8988T (cell line): ENCODE measurements at regions not wholly inside any gene's neighbourhood (a gene's known extent, or its start where the extent isn't known, plus 50 kb on each side); places are given as distances from the start of the nearest gene placed in this dataset.
A peak's percentile ranks its signal among the peaks of the same experiment; 100 is the strongest.

ENCODE experiments used
- DNase-seq: peaks from one replicate; pipeline ENCODE4 v3.0.0; 2011

DNA sequence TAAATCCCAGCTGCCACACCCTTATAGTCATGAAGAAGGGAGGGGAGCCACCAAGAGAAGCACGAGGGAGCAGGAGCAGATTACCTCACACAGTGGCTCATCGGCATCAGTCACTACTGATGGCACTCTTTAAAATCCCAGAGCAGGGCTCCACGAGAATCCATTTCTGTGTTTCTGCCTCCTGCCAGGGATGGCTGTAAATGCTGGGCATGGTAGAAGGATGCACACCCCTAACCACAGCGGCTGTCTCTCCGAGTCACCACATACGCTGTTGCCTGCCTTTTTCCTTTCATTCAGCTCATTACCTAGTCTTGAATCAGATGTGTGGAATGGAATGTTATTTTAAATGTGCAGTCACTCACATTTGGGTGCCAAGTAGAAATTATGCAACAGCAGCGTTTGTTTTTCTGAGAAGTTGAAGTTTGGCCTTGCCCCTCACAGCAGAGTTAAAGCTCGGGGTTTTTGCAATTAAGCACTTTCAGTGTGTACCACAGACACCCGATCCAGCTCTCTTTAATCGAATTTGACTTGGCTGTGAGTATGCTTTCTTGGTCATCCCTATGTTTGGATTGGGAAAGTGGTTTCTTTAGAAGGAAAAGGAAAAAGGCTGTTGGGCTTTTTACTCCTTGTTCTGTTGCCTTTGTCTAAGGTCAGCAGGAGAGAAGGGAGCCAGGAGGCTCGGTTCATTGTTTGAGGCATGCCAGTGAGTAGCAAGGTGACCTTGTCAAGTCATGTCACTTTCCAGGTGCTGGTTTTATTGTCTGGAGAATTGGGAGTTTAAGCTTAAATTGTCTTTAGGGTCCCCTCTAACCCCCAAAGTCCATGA lies 284.2 kb upstream of the TPM1 start:
- no peak for DNase-seq

DNA sequence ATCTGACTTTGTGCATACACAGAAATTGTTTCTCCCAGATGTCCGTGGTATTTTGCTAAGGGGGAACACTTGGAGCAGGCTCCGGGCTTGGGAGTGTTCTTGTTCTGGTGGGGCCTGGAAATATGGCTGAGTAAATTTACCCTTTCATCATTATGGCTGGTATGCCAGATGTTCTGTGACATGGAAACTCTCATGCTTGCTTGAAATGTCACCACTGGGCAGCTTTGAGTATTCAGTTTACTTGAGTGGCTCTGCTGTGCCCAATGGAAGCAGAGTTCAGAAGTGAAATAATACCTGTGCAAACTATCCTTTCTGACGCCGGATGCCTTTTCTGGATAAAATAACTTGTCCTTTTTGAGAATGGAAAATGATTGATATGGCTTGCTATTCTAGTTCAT lies 283.6 kb upstream of the TPM1 start:
- no peak for DNase-seq

DNA sequence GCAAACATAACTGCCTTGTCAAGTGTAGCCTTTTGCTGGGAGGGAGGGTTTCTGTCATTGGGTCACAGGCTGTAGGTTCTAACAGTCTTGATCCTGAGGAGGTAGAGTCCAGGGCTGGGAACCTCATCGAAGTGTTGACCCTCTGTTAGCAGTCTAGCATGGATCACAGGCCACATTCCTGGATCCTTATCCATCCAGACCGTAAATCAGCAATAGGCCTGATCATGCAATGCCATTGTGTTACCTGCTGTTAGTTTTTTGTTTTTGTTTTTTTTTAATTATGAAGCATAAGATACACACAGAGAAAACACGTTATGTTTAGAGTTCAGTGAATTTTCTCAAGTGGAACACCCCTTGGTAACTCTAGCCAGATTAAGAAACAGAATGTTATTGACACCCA lies 282.0 kb upstream of the TPM1 start:
- no peak for DNase-seq

GRCh38 chr15:62765916-62766315 lies 276.6 kb upstream of the TPM1 start:
- DNase-seq = no peak

DNA sequence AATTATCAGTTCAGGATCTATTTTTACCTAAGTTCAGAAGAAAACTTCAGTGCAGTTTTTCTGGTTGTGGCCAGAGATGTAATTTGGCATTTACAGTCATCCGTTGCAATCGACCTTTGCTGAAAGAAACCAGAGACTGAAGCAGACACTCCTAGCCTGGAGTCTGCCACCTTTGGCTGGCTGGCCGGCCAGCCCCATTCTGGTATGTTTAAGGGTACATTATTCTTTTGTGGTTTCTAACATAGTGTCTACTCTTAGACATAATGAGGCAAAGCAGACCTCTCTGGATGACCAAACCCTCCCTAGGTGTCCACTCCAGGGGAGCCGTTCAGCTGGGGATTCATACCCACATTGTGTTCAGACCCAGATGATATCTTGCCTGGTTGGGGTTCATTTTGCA lies 275.9 kb upstream of the TPM1 start:
- no peak for DNase-seq

DNA sequence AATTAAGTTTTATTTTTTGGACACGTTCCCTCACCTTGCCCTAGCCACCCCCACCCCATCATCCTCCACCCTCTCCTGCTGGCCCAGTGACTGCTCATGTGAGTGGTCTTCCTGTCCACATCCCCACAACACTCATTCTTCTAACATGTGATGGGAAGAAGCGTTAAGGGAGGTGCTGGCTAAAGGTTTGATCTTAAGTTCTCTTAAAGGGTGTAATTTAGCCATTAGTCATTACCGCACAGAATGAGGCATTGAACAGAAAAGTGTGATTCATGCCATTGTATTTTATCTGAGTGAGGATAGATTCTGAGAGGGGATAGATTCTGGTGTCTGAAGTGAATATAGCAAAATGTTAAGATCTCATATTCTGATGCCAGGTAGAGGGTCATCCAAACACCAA lies 272.9 kb upstream of the TPM1 start:
- no peak for DNase-seq

DNA sequence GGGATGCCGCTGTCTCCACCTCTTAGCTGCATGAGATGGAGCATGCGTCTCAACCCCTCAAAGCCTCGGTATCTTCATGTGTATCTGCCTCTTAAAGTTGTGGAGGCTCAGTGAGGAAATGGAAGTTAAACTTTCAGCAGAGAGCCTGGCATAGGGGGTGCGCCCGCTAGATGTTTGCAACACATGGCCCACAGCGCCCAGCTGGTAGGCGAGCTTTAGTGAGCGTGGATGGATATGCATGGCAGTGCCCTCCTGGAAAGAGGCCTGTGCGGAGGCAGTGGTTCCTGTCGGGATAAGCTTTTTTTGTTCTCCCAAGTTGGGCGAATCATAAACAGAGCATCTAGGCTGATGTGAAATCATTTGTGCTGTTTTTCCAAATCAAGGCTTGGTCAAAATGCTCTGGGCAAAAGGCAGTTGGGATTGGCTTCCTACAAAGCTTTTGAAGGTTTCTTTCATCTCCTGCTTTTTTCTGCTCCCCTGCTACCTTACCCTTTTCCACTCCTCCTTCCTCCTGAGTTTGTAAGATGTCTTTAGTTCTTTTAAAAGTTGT lies 272.4 kb upstream of the TPM1 start:
- DNase-seq = no peak

DNA sequence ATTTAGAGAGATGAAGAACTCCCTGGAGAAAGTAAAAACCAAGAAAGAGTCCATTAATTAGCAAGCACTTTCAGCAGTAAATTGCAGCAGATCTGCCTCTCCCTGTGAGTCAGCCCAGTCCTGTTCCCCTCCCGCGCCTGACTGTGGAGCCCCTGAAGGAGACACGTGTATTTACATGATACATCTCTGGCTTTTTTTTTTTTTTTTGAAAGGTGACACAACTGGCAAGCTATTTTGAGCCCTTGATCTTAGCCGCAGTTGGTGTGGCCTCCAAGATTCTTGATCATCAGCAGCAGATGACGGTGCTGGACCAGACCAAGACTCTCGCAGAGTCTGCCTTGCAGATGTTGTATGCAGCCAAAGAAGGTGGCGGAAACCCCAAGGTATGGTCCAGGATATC lies 271.8 kb upstream of the TPM1 start:
- no peak for DNase-seq

GRCh38 chr15:62771234-62771633 lies 271.3 kb upstream of the TPM1 start:
- DNase-seq = no peak

DNA sequence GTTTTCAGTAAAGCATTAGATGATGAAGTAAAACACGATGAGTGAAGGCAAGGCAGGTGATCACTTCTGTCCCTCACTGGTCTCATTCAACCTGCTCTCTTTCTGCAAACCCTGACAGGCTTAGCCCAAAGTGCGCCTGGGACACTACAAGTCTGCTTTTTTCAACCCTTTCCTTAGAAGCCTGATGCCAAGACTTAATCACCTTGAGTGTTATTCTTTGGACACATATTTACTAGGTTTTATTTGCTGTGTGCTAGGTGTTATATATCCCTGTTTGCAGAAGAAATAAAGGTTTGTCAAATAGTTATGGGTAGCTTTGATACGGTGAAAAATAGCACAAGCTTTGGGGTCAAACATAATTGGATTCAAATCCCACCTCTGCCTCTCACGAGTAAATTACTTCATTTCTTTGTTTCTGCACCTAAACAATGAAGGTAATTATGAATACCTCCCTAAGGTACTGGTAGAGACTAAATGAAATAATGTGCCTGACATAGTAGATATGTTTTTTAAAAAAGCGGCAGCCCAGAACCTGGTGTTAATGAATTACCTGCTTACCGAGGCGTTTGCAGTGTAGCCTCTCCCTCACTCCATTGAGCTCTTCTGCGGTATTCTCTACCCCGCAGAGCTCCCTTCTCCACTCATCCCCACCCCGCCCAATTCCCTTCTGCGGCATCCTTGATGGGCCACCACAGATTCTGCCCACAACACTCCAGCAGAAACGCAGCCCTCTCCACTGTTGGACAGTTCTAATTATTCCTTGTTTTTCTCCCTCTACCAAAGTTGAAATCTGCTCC lies 269.0 kb upstream of the TPM1 start:
- DNase-seq = no peak

GRCh38 chr15:62775932-62776331 lies 266.6 kb upstream of the TPM1 start:
- DNase-seq = no peak

- DNase-seq = no peak
Observed at GRCh38 chr15:62777671-62778070, 264.9 kb upstream of the TPM1 start.

DNA sequence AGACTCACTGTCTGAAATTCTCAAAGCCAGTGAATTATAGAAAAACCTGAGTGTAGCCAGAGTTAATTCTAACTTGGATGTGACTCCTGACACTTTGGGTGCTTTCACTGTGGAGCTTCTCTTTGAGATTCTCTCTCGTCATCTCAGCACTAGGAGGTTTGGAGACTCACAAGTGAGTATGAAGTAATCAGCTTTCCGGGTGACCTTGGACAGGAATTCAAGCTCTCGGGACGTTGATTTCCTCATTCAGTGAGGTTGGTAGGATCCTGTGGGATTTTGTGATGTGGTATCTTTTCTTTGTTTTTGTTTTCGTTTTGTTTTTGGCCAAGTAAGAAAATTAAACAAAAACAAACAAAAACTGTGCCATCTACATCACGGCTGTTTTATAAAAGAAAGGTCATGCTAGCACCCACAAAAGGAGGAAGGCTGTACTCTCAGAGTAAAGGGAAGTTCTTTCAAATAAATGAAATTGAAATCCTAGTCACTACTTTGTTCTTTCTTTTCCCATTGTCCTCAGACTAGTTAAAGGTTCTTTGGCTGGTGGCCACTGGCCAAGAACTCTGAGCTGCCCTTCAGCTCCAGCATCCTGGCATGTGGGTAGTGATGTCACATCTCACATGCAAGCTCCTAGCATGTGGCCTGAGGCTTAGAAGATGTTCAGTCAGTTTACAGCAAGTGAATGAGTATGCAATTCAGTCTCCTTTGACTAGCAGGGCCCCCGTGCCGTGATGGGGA lies 263.3 kb upstream of the TPM1 start:
- DNase-seq = no peak

- DNase-seq = no peak
Observed at GRCh38 chr15:62779899-62780298, 262.6 kb upstream of the TPM1 start.

DNA sequence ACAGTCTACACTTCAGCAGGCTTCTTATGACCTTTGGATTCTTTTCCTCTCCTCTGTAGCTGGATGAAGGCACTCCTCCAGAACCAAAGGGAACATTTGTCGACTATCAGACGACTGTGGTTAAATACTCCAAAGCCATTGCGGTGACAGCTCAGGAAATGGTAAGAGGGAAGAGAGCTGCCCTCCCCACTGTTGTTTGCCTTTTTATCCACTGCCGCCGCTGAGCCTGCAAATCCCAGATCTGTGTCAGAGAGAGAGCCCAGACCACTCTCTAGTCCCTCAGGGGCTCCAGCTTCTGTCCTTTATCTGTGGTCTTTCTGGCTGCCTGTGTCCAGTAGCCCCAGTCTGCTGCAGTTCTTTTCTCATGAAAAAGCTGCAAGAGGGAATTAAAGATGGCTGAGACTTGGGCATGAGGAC lies 261.5 kb upstream of the TPM1 start:
- no peak for DNase-seq

DNA sequence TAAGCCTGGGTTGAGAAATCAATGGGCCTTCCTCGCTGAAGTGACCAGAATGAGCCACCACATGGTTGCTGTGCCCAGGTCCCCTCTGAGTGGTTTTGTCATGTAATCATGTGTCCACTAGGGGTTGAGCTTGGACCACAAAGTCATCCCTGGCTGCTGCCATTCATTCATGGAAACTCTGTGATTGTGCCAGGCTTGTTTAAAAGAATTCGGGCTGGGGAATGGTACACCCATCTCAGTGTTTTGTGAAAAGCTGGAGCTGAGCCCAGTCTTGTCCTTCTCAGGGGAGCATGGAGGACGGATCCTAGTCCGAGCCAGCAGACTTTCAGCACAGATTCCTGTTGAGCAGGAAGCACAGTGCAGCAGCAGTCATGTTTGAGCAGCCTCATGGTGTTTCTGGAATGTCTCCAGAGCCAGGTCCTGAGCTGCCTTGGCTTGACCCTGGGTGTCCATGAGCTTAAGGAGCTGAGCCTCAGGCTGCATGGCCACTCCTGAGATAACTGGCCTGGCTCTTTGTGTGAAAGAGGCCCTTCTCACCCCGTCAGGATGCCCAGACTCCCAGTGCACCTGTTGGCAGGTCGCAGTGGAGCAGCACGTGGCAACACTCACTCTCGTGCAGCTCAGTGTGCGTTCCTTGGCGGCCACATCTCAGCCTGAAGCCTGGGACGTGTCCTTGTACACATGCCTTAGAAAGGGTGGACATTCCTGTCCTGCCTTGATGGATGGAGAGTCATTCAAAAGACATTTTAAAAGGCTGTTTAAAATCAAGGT lies 260.3 kb upstream of the TPM1 start:
- peak; percentile 46 for DNase-seq

GRCh38 chr15:62782896-62783295 lies 259.7 kb upstream of the TPM1 start:
- DNase-seq = no peak

GRCh38 chr15:62783303-62783957 lies 259.1 kb upstream of the TPM1 start:
- DNase-seq = no peak

GRCh38 chr15:62785881-62786828 lies 256.4 kb upstream of the TPM1 start:
- DNase-seq = no peak

- DNase-seq = no peak
Observed at GRCh38 chr15:62787401-62787800, 255.1 kb upstream of the TPM1 start.

- no peak for DNase-seq
Observed at GRCh38 chr15:62788224-62788623, 254.3 kb upstream of the TPM1 start.
